HG02973 (cell line): ENCODE measurements at regions not wholly inside any gene's neighbourhood (a gene's known extent, or its start where the extent isn't known, plus 50 kb on each side); places are given as distances from the start of the nearest gene placed in this dataset.
"Not testable (repeated sequence)": the region's sequence is repeated elsewhere in the genome, so short reads cannot be mapped to it uniquely, and the experiment has no call there.

Source experiments
- ATAC-seq: cut with Tn5 transposase; IDR thresholded peaks from one replicate; pipeline ENCODE4 v1.9.1; 2021; ENCODE audit warnings: moderate library complexity; ENCODE audit not compliant: unreplicated experiment

- no peak for ATAC-seq
These were observed 301.2 kb upstream of the ZNF804A start for GRCh38 chr2:184297085-184297484.

GRCh38 chr2:184302506-184302905 lies 295.8 kb upstream of the ZNF804A start:
- no peak for ATAC-seq

DNA sequence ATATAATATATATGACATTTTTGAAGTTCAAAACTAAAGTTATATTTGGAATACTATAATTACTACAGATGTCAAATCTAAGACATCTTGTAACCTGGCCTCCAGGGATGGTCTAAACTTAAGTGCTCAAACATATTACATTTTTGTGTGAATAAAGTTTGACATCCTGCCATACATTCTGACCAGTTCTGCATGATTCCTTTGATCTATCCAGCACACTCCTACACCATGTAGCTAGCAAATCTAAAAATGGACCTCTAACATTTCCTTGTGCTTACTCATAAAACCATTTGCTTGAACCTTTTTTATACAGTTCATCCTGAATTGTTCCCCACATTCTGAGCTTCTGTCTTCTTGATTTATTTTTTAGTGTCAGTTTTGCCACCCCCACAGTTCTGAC lies 294.3 kb upstream of the ZNF804A start:
- ATAC-seq = no peak

GRCh38 chr2:184305105-184305504 lies 293.2 kb upstream of the ZNF804A start:
- no peak for ATAC-seq

GRCh38 chr2:184308706-184309105 lies 289.6 kb upstream of the ZNF804A start:
- ATAC-seq = no peak

GRCh38 chr2:184312970-184313369 lies 285.4 kb upstream of the ZNF804A start:
- ATAC-seq = no peak

GRCh38 chr2:184314829-184315228 lies 283.5 kb upstream of the ZNF804A start:
- ATAC-seq = no peak

DNA sequence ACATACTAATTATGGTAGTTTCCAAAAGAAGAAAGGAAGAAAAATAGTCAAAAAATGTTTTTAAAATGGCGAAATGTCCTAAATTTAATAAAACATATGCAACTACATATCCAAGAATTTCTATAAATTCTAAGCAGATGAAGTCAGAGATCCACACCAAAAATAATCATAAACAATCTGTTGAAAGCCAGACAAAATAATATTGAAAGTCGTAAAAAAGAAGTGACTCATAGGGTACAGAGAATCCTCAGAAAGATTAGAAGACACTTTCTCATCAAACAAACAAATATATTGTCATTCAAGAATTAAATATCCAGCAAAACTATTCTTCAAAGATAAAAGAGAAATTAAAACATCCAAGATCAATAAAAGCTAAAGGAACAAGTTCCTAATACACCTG lies 281.4 kb upstream of the ZNF804A start:
- no peak for ATAC-seq

DNA sequence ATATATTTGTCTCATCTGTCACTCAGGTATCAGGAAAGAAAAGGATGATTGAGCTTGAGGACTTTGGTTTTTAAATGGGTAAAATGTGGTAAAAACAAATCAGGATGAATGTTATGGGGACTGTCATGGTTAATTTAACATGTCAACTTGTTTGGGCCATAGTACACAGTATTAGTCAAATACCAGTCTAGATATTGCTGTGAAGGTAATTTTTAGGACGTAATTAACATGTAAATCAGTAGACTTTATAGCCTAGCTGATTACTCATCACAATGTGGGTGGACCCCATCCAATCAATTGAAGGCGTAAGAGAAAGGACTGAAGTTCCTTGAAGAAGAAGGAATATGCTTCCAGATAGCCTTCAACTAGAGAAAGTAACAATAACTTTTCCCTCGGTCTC lies 275.7 kb upstream of the ZNF804A start:
- ATAC-seq = no peak

GRCh38 chr2:184326066-184326465 lies 272.3 kb upstream of the ZNF804A start:
- no peak for ATAC-seq

DNA sequence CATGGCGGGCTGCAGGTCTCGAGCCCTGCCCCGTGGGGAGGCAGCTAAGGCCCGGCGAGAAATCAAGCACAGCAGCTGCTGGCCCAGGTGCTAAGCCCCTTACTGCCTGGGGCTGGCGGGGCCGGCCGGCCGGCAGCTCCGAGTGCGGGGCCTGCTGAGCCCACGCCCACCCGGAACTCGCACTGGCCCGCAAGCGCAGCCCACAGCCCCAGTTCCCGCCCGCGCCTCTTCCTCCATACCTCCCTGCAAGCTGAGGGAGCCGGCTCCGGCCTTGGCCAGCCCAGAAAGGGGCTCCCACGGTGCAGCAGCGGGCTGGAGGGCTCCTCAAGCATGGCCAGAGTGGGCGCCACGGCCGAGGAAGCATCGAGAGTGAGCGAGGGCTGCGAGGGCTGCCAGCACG lies 270.5 kb upstream of the ZNF804A start:
- ATAC-seq = not testable (repeated sequence)

GRCh38 chr2:184330561-184330960 lies 267.8 kb upstream of the ZNF804A start:
- ATAC-seq = not testable (repeated sequence)

GRCh38 chr2:184336688-184337087 lies 261.6 kb upstream of the ZNF804A start:
- no peak for ATAC-seq

DNA sequence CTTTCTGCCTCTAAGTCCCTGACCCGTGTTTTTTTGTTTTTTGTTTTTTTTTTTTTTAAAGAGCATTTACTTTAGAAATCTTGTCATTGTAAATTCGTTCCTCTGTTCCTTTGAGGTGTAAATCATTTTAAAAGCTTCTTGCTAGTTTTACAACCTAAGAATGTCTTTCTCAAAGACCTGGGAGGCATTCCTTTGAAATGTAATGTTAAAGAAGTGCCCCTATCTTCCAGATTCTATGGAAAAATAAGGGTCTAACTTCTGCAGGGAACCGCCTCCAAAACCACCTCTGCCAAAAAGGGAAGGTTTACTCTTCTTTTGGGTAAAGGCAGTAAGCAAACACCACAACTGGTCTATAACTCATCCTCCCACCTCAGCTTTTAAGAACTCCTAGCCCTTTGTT lies 259.6 kb upstream of the ZNF804A start:
- ATAC-seq = no peak

GRCh38 chr2:184339966-184340365 lies 258.4 kb upstream of the ZNF804A start:
- ATAC-seq = no peak

GRCh38 chr2:184346338-184346862 lies 251.9 kb upstream of the ZNF804A start:
- ATAC-seq = no peak

DNA sequence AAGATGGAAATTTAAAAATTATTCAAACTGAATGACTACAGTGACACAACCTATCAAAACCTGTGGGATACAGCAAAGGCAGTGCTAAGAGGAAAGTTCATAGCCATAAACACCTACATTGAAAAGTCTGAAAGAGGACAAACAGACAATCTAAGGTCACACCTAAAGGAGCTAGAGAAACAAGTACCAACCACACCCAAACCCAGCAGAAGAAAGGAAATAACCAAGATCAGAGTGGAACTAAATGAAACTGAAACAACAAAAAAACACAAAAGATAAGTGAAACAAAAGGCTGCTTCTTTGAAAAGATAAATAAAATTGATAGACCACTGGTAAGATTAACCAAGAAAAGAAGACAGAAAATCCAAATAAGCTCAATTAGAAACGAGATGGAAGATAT lies 247.2 kb upstream of the ZNF804A start:
- ATAC-seq = no peak

DNA sequence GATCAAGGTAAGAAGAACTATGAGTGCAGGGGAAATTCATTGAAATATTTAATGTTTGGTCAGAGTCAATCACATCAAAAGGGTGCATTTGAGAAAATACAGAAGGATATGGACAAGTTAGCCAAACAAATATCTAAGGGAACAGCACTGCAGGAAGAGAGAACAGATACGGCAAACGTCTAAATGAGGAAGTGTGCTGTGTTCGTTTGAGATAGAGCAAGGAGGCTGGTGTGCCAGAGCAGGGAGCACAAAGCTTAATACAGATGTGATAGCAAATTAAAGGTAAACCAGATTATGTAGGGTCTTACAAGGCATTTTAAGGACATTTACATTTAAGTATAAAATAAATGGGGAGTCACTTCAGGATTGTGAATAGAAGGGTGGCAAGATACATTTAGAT lies 241.3 kb upstream of the ZNF804A start:
- ATAC-seq = no peak

GRCh38 chr2:184359379-184359778 lies 238.9 kb upstream of the ZNF804A start:
- ATAC-seq = no peak

GRCh38 chr2:184363213-184363612 lies 235.1 kb upstream of the ZNF804A start:
- no peak for ATAC-seq

- no peak for ATAC-seq
These were observed 231.1 kb upstream of the ZNF804A start for GRCh38 chr2:184367211-184367610.

- no peak for ATAC-seq
These were observed 229.0 kb upstream of the ZNF804A start for GRCh38 chr2:184369307-184369706.

- ATAC-seq = no peak
These were observed 227.4 kb upstream of the ZNF804A start for GRCh38 chr2:184370954-184371353.

GRCh38 chr2:184371641-184372040 lies 226.7 kb upstream of the ZNF804A start:
- no peak for ATAC-seq
